Gastrocnemius medialis (tissue), 4 donors: ENCODE measurements at regions not wholly inside any gene's neighbourhood (a gene's known extent, or its start where the extent isn't known, plus 50 kb on each side); places are given as distances from the start of the nearest gene placed in this dataset.

ENCODE experiments used
- ATAC-seq, 2 donors: fragments of 150-250 bp; one replicate each; pipeline ENCODE4 v1.9.1; 2016
- DNase-seq, 2 donors: peaks; one replicate each; pipeline ENCODE4 v3.0.0-alpha.2; 2019
- H3K27ac ChIP-seq, 4 donors: fragments of 200-600 bp; sonication (generic); 1 replicate in 1 of 4; 2 replicates in 3 of 4; pipeline ENCODE4 v1.5.1; 2016 to 2018; ENCODE audit warnings: mild to moderate bottlenecking in 2 of 4, moderate library complexity in 1 of 4
- H3K27me3 ChIP-seq, 3 donors: fragments of 200-600 bp; sonication (generic) in 2 of 3; 1 replicate in 1 of 3; 2 replicates in 2 of 3; pipeline versions ENCODE4 v1.5.1 to v1.6.0; 2016 to 2019; ENCODE audit warnings: mild to moderate bottlenecking in 1 of 3, moderate library complexity in 1 of 3
- H3K36me3 ChIP-seq, 2 donors: fragments of 200-600 bp; sonication (generic) in 1 of 2; one replicate each; pipeline ENCODE4 v1.5.1; 2017 to 2018
- H3K4me1 ChIP-seq, 2 donors: fragments of 200-600 bp; sonication (generic) in 1 of 2; one replicate each; pipeline ENCODE4 v1.5.1; 2016 to 2017; ENCODE audit warnings: mild to moderate bottlenecking in 2 of 2
- H3K4me3 ChIP-seq, 4 donors: fragments of 200-600 bp; sonication (generic) in 3 of 4; 1 replicate in 1 of 4; 2 replicates in 3 of 4; pipeline ENCODE4 v1.5.1; 2016 to 2019; ENCODE audit warnings: mild to moderate bottlenecking in 2 of 4
- H3K9me3 ChIP-seq, 3 donors: fragments of 200-600 bp; sonication (generic) in 2 of 3; 1 replicate in 1 of 3; 2 replicates in 2 of 3; pipeline ENCODE4 v1.5.1; 2016 to 2019
- POLR2A ChIP-seq, 2 donors: fragments of 450-650 bp; IDR thresholded peaks; one replicate each; pipeline ENCODE4 v1.6.1; 2017; ENCODE audit warnings: antibody characterized with exemption in 2 of 2, mild to moderate bottlenecking in 2 of 2, moderate library complexity in 2 of 2
- in situ Hi-C, 4 donors: fragments of 200-750 bp; cut with MboI; loops; one replicate each; pipeline versions ENCODE4 v1.15.0 to v1.8.0; 2017; ENCODE audit warnings: low sequenced_read_pairs in 4 of 4
- intact Hi-C: fragments of 100-400 bp; cut with DNase I; formaldehyde crosslinking; loops from one replicate; pipeline ENCODE4 v1.15.1; 2023; ENCODE audit warnings: low total_unique reads
- TF ChIP-seq, protein P1 (sequence below), 5 experiments: fragments of 450-650 bp in 3 of 5; fragments of 200-600 bp in 2 of 5; sonication (generic) in 2 of 5; IDR thresholded peaks in 4 of 5; conservative IDR thresholded peaks in 1 of 5; 1 replicate in 4 of 5; 2 replicates in 1 of 5; pipeline ENCODE4 v1.5.1; 2016 to 2019; ENCODE audit warnings: antibody characterized with exemption in 5 of 5, mild to moderate bottlenecking in 3 of 5, moderate library complexity in 3 of 5

DNA sequence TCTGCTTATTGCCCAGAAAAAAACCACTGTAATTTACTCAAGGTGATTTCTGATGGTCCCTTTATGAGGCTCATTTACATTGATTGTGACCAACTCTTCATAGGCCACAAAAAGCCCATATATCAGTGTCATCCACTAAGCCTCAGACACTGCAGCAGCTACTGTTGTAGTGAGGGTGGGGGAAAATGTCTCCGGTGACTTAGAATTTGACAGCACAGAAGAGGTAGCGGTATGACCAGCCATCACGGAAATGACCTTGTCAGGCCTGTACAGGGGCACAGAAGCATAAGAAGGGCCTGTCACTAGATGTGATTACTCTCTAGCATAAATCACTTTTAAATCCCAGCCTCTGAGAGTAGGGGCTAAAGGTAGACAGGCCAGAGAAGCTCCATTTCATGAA is 190.3 kb downstream of the PAX3 start:
- H3K4me3 ChIP-seq: no peak overlapping the region
- intact Hi-C loops: no loop called here
- TF ChIP-seq POLR2A (IDR thresholded peaks at IDR 0.05): no peak
- TF ChIP-seq, protein P1, sequence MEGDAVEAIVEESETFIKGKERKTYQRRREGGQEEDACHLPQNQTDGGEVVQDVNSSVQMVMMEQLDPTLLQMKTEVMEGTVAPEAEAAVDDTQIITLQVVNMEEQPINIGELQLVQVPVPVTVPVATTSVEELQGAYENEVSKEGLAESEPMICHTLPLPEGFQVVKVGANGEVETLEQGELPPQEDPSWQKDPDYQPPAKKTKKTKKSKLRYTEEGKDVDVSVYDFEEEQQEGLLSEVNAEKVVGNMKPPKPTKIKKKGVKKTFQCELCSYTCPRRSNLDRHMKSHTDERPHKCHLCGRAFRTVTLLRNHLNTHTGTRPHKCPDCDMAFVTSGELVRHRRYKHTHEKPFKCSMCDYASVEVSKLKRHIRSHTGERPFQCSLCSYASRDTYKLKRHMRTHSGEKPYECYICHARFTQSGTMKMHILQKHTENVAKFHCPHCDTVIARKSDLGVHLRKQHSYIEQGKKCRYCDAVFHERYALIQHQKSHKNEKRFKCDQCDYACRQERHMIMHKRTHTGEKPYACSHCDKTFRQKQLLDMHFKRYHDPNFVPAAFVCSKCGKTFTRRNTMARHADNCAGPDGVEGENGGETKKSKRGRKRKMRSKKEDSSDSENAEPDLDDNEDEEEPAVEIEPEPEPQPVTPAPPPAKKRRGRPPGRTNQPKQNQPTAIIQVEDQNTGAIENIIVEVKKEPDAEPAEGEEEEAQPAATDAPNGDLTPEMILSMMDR (IDR thresholded peaks at IDR 0.05 in 4 of 5, conservative IDR thresholded peaks at IDR 0.05 in 1 of 5): no peak
- in situ Hi-C loops: no loop called here
- H3K4me1 ChIP-seq: no peaks in the 10 kb centered on the region
- H3K9me3 ChIP-seq: no peaks in the 10 kb centered on the region
- no peaks in the 10 kb centered on the region for H3K27me3 ChIP-seq
- DNase-seq: no peak
- ATAC-seq: no peak
- H3K27ac ChIP-seq: no peak overlapping the region
- no peaks in the 10 kb centered on the region for H3K36me3 ChIP-seq

DNA sequence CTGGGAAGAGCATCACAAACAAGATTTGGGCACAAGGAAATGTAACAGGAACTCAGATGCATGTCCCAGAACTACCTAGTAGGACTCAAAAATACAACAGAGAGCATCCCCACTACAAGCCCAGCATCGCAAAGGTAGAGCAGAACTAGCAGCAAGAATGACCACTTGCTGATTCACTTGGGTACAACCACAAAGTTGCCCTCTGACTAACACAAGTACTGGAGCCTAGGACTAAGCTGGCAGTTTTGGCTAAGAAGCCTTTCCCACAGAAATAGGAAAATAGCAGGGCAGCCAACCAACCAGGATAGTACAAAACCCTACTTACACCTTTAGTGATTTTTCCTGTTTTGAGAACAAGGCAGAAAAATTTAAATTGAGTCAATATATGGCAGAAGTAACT is 193.8 kb downstream of the PAX3 start:
- no peak overlapping the region for H3K27ac ChIP-seq
- no peak overlapping the region for H3K4me3 ChIP-seq
- intact Hi-C loops: no loop called here
- ATAC-seq: no peak
- no peak for DNase-seq
- TF ChIP-seq POLR2A (IDR thresholded peaks at IDR 0.05): no peak
- TF ChIP-seq, protein P1 (IDR thresholded peaks at IDR 0.05 in 4 of 5, conservative IDR thresholded peaks at IDR 0.05 in 1 of 5): no peak
- H3K27me3 ChIP-seq: no peaks in the 10 kb centered on the region
- H3K36me3 ChIP-seq: no peaks in the 10 kb centered on the region
- H3K9me3 ChIP-seq: no peaks in the 10 kb centered on the region
- no peaks in the 10 kb centered on the region for H3K4me1 ChIP-seq
- in situ Hi-C loops: no loop called here

DNA sequence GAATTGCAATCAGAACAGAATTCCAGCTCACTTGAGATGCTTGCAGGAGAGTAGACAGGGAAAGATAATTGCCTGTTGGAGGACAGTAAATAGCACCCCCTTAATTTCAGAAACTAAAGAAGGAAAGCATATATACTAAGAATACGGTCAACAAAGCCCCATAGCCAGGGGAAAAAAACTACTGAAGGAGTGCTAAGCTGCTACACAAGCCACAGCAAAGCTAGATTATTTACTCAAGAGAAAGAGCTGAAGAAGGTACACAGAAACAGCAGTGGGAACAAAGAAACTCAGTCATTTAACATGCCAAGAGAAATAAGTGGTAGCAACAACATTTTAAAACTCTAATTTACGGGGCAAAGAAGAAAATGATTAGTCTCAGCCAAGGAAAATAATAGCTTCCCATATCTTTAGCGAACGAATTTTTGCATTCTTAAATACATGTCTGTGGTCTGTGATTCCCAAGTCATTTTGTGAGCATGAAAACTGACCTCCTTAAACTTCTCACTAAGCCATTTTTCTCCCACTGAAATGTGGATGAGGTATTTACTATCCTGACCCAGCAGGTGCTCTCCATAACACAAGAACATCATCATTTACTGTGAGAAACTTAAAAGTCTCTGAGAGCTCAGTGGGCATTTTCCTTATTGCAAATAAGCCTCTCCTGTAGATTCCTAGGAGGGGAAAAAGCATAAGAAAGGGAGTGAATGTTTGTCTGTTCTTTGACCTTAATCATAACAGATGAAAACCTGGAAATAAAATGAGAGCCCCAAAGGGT is 196.0 kb downstream of the PAX3 start:
- no peaks in the 10 kb centered on the region for H3K4me1 ChIP-seq
- ATAC-seq: no peak
- H3K4me3 ChIP-seq: no peak overlapping the region
- no peaks in the 10 kb centered on the region for H3K9me3 ChIP-seq
- H3K27ac ChIP-seq: no peak overlapping the region
- intact Hi-C loops (no loop called here), in situ Hi-C loops (no loop called here)
- DNase-seq: no peak
- no peaks in the 10 kb centered on the region for H3K36me3 ChIP-seq
- H3K27me3 ChIP-seq: no peaks in the 10 kb centered on the region
- no peak for TF ChIP-seq POLR2A (IDR thresholded peaks at IDR 0.05)
- TF ChIP-seq, protein P1 (IDR thresholded peaks at IDR 0.05 in 4 of 5, conservative IDR thresholded peaks at IDR 0.05 in 1 of 5): no peak

DNA sequence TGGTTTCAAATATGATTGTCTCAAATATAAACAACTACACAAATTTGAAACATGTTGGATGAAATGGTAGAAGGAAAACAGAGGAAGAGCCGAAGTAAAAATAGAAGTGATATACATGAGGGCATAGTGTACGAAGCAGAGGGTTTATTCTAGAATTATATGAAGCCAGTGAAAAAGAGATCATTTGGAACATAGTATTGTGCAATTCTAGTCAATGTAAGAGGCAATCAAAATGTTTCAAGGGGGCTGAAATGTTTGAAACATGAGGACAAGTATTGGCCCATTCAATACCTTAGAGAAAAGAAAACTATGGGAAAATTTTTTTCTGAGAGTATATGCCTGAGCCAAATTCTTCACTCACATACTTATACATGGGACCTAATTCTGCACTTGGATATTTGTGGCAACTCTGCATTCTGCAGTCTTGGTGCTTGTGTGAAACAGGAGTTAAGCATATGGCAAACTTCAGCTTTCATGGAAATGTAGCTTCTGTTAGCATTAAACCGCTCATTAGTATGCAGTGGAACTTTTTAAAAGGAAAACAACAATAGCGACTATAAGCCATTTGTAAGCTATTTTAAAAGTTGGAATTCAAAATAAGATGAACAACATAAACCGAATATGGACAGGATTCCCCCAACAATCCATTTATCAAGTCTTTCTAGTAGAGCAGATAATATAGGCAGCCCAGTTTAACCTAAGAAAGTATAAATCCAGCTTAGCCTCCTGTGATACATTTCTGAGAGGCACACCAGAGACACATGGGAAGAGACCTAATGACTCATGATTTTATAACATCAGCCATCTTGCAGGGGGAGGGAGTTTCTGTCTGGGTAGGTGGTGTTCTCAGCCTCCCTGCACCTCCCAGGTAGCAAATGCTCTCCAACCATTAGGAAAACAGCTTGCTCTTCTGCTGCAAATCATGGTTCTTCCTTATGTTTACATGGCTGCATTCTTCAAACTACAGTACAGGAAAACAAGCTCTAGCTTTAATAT is 197.8 kb downstream of the PAX3 start:
- in situ Hi-C loops: no loop called here
- TF ChIP-seq, protein P1 (IDR thresholded peaks at IDR 0.05 in 4 of 5, conservative IDR thresholded peaks at IDR 0.05 in 1 of 5): no peak
- TF ChIP-seq POLR2A (IDR thresholded peaks at IDR 0.05): no peak
- H3K27ac ChIP-seq: no peak overlapping the region
- H3K27me3 ChIP-seq: no peaks in the 10 kb centered on the region
- H3K36me3 ChIP-seq: no peaks in the 10 kb centered on the region
- no peaks in the 10 kb centered on the region for H3K9me3 ChIP-seq
- H3K4me1 ChIP-seq: no peaks in the 10 kb centered on the region
- intact Hi-C loops: no loop called here
- DNase-seq: no peak
- no peak overlapping the region for H3K4me3 ChIP-seq
- ATAC-seq: no peak
